Germinal center (tissue), 1 donor: ENCODE measurements at regions not wholly inside any gene's neighbourhood (a gene's known extent, or its start where the extent isn't known, plus 50 kb on each side); places are given as distances from the start of the nearest gene placed in this dataset.
"Not testable (repeated sequence)": the region's sequence is repeated elsewhere in the genome, so short reads cannot be mapped to it uniquely, and the experiment has no call there.

Experiments used
- DNase-seq: peaks from one replicate; pipeline ENCODE4 v3.0.0; 2012; ENCODE audit warnings: mixed read lengths, low spot score

GRCh38 chr1:99444211-99444927, 180.1 kb downstream of the PLPPR4 start:
- DNase-seq = not testable (repeated sequence)

GRCh38 chr1:99445071-99445470, 180.8 kb downstream of the PLPPR4 start:
- no peak for DNase-seq

GRCh38 chr1:99445486-99445885, 181.2 kb downstream of the PLPPR4 start:
- no peak for DNase-seq

- DNase-seq = no peak
Observed at GRCh38 chr1:99447721-99448120, 183.4 kb downstream of the PLPPR4 start.

GRCh38 chr1:99455760-99456159, 190.2 kb upstream of the PALMD start:
- no peak for DNase-seq

GRCh38 chr1:99456536-99456935, 189.4 kb upstream of the PALMD start:
- no peak for DNase-seq

GRCh38 chr1:99457381-99458165, 188.3 kb upstream of the PALMD start:
- no peak for DNase-seq

- DNase-seq = no peak
Observed at GRCh38 chr1:99461499-99461898, 184.4 kb upstream of the PALMD start.

- DNase-seq = no peak
Observed at GRCh38 chr1:99464738-99465137, 181.2 kb upstream of the PALMD start.

GRCh38 chr1:99465176-99465900, 180.6 kb upstream of the PALMD start:
- DNase-seq = no peak

GRCh38 chr1:99467645-99468044, 178.3 kb upstream of the PALMD start:
- DNase-seq = no peak

GRCh38 chr1:99469550-99469971, 176.4 kb upstream of the PALMD start:
- no peak for DNase-seq

GRCh38 chr1:99472893-99473292, 173.0 kb upstream of the PALMD start:
- DNase-seq = no peak

- no peak for DNase-seq
Observed at GRCh38 chr1:99474350-99474893, 171.5 kb upstream of the PALMD start.

- no peak for DNase-seq
Observed at GRCh38 chr1:99476058-99476457, 169.9 kb upstream of the PALMD start.

GRCh38 chr1:99481391-99481996, 164.4 kb upstream of the PALMD start:
- peak; percentile 3 for DNase-seq

- no peak for DNase-seq
Observed at GRCh38 chr1:99482286-99482685, 163.6 kb upstream of the PALMD start.

- DNase-seq = no peak
Observed at GRCh38 chr1:99482750-99483149, 163.2 kb upstream of the PALMD start.

GRCh38 chr1:99490031-99490430, 155.9 kb upstream of the PALMD start:
- no peak for DNase-seq

GRCh38 chr1:99496067-99496466, 149.8 kb upstream of the PALMD start:
- no peak for DNase-seq

- DNase-seq = no peak
Observed at GRCh38 chr1:99497690-99498089, 148.2 kb upstream of the PALMD start.

GRCh38 chr1:99500541-99500940, 145.4 kb upstream of the PALMD start:
- DNase-seq = no peak
